ENCODE measurements at regions not wholly inside any gene's neighbourhood (a gene's known extent, or its start where the extent isn't known, plus 50 kb on each side); places are given as distances from the start of the nearest gene placed in this dataset.

- TF ChIP-seq SP1 (IDR thresholded peaks at IDR 0.05) (no peak), CTCF (IDR thresholded peaks at IDR 0.05; ENCODE audit: low read depth, low read length, missing input control) (no peak), RXRA (IDR thresholded peaks at IDR 0.05) (no peak)
- TF ChIP-seq, protein P1, sequence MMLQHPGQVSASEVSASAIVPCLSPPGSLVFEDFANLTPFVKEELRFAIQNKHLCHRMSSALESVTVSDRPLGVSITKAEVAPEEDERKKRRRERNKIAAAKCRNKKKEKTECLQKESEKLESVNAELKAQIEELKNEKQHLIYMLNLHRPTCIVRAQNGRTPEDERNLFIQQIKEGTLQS (IDR thresholded peaks at IDR 0.05): no peak
Measured at GRCh38 chr18:2336690-2337392, 234.5 kb downstream of the METTL4 start.
